SK-N-MC (cell line): ENCODE measurements at regions not wholly inside any gene's neighbourhood (a gene's known extent, or its start where the extent isn't known, plus 50 kb on each side); places are given as distances from the start of the nearest gene placed in this dataset.

Experiments used
- EZH2 ChIP-seq: fragments of 200-600 bp; sonication (generic); IDR thresholded peaks from one replicate; pipeline ENCODE4 v1.6.1; 2017; ENCODE audit warnings: antibody characterized with exemption
- POLR2AphosphoS5 ChIP-seq: IDR thresholded peaks from 2 replicates; pipeline ENCODE4 v1.6.1; 2012; ENCODE audit warnings: mild to moderate bottlenecking, low read depth, low read length, borderline replicate concordance

- TF ChIP-seq POLR2AphosphoS5 (no peak), EZH2 (no peak)
These were observed 195.9 kb upstream of the CYRIA start for GRCh38 chr2:16861530-16861929.
